Neural crest cell (in vitro differentiated cells): ENCODE measurements at regions not wholly inside any gene's neighbourhood (a gene's known extent, or its start where the extent isn't known, plus 50 kb on each side); places are given as distances from the start of the nearest gene placed in this dataset. TPM values are rescaled to one million over a fixed set of nuclear protein-coding genes. Genes with fewer than 3 reads are reported as not detected.
"Not testable (repeated sequence)": the region's sequence is repeated elsewhere in the genome, so short reads cannot be mapped to it uniquely, and the experiment has no call there.

Experiments
- DNase-seq: peaks from one replicate; pipeline ENCODE4 v3.0.0; 2021; ENCODE audit warnings: low read depth, mixed read lengths, low spot score
- H3K27ac Mint-ChIP-seq: one replicate; pipeline ENCODE4 v1.8.0; 2021; ENCODE audit warnings: mild to moderate bottlenecking, mixed read lengths; ENCODE audit not compliant: unreplicated experiment
- H3K27me3 Mint-ChIP-seq: 2 replicates; pipeline ENCODE4 v1.8.0; 2021; ENCODE audit warnings: low read depth, mild to moderate bottlenecking, mixed read lengths
- H3K36me3 Mint-ChIP-seq: 2 replicates; pipeline ENCODE4 v1.8.0; 2021; ENCODE audit warnings: low read depth, mild to moderate bottlenecking, mixed read lengths
- H3K4me1 Mint-ChIP-seq: 2 replicates; pipeline ENCODE4 v1.8.0; 2021; ENCODE audit warnings: mixed read lengths
- H3K4me3 Mint-ChIP-seq: one replicate; pipeline ENCODE4 v1.8.0; 2021; ENCODE audit warnings: mild to moderate bottlenecking, mixed read lengths
- H3K9me3 Mint-ChIP-seq: 2 replicates; pipeline ENCODE4 v1.8.0; 2021; ENCODE audit warnings: mixed read lengths
- CTCF ChIP-seq: fragments of 200-600 bp; sonication (generic); conservative IDR thresholded peaks from 2 replicates; pipeline ENCODE4 v1.5.0; 2021; ENCODE audit warnings: antibody characterized with exemption, mild to moderate bottlenecking
- microRNA-seq: library from miRNA; unstranded; fragments of <30 nt; microRNA quantifications from one replicate; pipeline ENCODE4, GENCODE V29; 2020

- peaks cover 17% of the 10 kb centered on the region for H3K4me1 Mint-ChIP-seq
- H3K9me3 Mint-ChIP-seq, result peaks cover 4% of the 10 kb centered on the region
- TF ChIP-seq CTCF, result no peak
- no peak for DNase-seq
- no peak overlapping the region for H3K27ac Mint-ChIP-seq
- H3K36me3 Mint-ChIP-seq, result no peaks in the 10 kb centered on the region
- no peaks in the 10 kb centered on the region for H3K27me3 Mint-ChIP-seq
- H3K4me3 Mint-ChIP-seq, result no peak overlapping the region
These were observed 76.9 kb upstream of the IGSF10 start for GRCh38 chr3:151537726-151538125.

GRCh38 chr3:151526757-151527156 lies 65.9 kb upstream of the IGSF10 start:
- Mint-ChIP-seq H3K9me3 (peaks cover 2% of the 10 kb centered on the region), H3K4me3 (no peak overlapping the region), H3K4me1 (no peaks in the 10 kb centered on the region), H3K27me3 (no peaks in the 10 kb centered on the region), H3K36me3 (no peaks in the 10 kb centered on the region), H3K27ac (no peak overlapping the region)
- TF ChIP-seq CTCF, result no peak
- DNase-seq, result no peak

GRCh38 chr3:151520105-151520504 lies 59.2 kb upstream of the IGSF10 start:
- H3K27ac Mint-ChIP-seq, result no peak overlapping the region
- H3K4me3 Mint-ChIP-seq, result no peak overlapping the region
- no peak for DNase-seq
- H3K9me3 Mint-ChIP-seq, result peaks cover 5% of the 10 kb centered on the region
- H3K4me1 Mint-ChIP-seq, result no peaks in the 10 kb centered on the region
- H3K27me3 Mint-ChIP-seq, result no peaks in the 10 kb centered on the region
- H3K36me3 Mint-ChIP-seq, result peaks cover 4% of the 10 kb centered on the region
- no peak for TF ChIP-seq CTCF

- not testable (repeated sequence) for H3K36me3 Mint-ChIP-seq, DNase-seq, H3K27me3 Mint-ChIP-seq, H3K4me3 Mint-ChIP-seq, H3K4me1 Mint-ChIP-seq, H3K27ac Mint-ChIP-seq, H3K9me3 Mint-ChIP-seq
These were observed 50.6 kb upstream of the IGSF10 start for GRCh38 chr3:151511433-151511832.

Small RNA genes in the stretch of these regions (microRNA-seq; reads per million reads assigned to microRNA genes)
- not detected for gene MIR5186
